ENCODE measurements at regions not wholly inside any gene's neighbourhood (a gene's known extent, or its start where the extent isn't known, plus 50 kb on each side); places are given as distances from the start of the nearest gene placed in this dataset.

- no peak for DNase-seq
These were observed 240.0 kb upstream of the LARGE1 start for GRCh38 chr22:34160141-34160783.

DNA sequence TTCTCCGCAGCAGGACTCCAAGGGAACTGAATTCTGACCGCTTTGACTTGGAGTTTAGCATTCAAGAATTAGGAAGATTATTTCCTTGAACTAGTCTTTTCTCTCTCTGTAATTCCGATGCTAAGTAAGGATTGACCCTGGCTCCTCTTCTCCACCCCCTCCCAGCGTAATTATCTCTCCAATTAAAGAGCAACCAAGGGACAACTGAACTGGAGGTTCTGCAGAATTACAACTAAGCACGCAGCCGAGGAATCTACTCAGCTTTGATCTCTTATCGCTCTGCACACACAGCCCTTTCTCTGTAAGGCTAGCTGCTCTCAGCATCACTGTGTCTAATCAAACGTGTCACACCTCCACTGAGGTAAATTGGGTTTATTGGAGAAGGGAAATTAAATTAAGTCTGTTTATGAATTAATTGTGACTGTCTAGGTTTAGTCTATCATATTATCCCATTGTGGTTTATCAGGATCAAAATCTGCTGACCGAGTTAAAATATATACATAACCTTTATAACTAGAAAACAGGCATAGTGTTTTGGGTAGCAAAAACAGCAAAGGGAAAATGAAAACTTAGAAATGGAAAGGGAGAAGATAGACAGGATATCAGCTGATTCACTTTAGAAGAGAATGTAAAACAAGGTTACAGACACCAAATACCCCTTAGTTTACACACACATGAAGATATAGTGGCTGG, 241.3 kb upstream of the LARGE1 start:
- no peak for DNase-seq

- DNase-seq: no peak
These were observed 278.7 kb upstream of the LARGE1 start for GRCh38 chr22:34198976-34199375.

DNA sequence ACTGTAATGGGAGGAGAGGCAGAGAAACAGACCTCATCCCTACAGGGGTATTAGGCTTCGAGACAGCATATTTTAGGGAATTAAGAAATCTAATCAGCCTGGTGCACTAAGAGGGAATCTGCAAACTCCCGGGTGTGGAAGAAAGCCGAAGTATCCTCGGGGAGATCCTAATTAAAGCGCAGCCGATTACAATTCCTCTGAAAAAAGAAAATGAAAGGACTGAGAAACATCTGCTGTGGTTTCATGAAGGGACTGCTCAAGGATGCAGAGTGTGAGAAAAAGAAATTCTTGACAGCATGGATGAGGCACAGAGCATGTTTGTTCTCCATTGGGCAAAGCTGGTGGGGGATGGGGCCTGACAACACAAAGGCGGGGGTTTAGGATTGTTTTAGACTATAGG, 290.0 kb upstream of the LARGE1 start:
- DNase-seq: no peak

DNA sequence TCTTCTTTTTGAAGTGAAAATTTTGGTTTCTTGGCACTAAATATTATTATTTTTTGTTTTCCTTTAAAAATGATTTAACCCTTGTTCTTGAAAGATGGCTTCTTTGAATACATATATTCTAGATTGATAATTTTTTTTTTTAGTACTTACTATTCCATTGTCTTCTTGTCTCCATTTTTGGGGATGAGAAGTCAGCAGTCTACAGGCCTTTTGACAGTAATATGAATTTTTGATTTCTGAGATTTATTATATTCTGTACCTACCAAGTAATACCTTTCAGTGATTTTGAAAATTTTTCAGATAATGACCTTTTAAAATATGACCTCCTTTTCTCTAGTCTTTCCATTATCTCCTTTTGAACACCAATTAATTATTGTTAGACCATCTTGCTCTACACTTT, 294.1 kb upstream of the LARGE1 start:
- no peak for DNase-seq

DNA sequence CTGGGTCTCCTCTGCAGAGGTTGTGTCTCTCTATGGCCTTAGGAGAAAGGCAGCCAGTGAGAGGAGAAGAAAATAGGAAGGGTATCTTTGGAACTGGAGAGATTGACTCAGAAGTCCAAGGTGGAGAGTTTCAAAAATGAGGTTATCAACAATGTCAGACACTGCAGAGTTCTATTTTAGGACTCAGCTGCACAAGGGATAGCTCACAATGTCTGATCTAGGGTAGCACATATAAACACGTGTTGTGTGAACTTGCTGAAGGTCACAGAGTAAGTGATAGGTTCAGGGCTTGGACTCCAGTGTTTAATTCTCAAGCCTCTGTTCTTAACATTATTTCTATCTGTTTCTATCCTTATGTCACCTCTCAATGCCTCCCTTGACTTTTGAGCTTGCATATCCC, 305.0 kb upstream of the LARGE1 start:
- DNase-seq: no peak

- DNase-seq: no peak
These were observed 316.3 kb upstream of the LARGE1 start for GRCh38 chr22:34236527-34236926.

DNA sequence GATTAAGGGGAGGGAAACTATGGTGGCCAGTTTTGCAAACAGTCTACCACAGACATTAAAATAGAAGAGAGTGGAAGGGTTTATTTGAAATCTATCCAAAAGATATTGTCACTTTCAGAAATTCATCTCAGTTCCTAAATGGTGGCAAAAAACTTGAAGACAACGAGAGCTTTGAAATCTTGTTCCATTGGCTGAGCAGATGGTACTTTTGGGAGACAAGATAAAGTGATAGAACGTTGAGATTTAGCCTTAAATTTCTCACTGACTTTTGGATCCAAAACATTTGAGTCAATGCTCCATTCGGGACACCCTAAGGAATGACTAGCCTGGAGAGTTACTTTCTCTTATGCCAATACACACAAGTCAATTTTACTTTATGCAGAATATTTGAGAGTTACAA, 319.1 kb upstream of the LARGE1 start:
- no peak for DNase-seq

DNA sequence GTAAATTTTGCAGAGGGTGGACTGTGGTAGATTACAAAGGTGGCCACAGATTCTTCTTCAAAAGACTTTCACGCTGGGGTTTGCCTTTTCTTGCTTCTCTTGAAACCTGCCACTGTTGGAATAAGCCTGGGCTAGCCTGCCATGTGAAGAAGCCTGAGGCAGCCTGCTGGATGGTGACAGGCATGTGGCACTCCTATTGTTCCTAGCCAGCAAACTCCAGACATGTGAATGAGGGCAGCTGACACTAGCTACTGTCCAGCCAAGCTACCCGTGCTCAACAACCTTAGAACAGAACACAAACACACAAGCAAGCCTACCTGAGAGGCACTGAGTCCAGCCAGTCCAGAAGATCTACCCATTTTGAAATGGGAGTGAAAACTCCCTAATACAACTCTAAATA, 322.7 kb upstream of the LARGE1 start:
- no peak for DNase-seq

GRCh38 chr22:34255042-34255441, 334.8 kb upstream of the LARGE1 start:
- no peak for DNase-seq

- DNase-seq: no peak
These were observed 357.8 kb upstream of the LARGE1 start for GRCh38 chr22:34278121-34278520.

- no peak for DNase-seq
These were observed 361.5 kb upstream of the LARGE1 start for GRCh38 chr22:34281738-34282137.

GRCh38 chr22:34283844-34284243, 363.6 kb upstream of the LARGE1 start:
- no peak for DNase-seq

GRCh38 chr22:34293324-34293723, 373.0 kb upstream of the LARGE1 start:
- no peak for DNase-seq

DNA sequence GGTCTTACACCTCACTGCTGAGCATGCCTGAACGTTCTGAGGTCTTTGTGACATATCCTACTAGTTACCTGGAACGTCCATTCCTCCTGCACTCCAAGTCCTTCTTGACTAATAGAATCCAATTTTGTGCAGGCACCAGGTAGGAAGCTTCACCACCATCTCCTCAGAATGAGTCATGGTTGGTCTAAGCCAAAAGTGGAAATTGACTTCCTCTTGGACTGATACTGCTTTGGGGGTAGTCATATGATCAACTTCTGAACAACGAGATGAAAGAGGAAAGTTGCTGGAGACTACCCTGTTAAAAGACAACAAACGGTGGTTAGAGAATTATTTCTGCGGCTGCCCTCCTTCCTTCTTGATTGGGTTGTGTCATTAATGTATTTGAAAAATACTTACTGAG, 374.2 kb upstream of the LARGE1 start:
- no peak for DNase-seq

GRCh38 chr22:34294986-34295385, 374.7 kb upstream of the LARGE1 start:
- DNase-seq: no peak

DNA sequence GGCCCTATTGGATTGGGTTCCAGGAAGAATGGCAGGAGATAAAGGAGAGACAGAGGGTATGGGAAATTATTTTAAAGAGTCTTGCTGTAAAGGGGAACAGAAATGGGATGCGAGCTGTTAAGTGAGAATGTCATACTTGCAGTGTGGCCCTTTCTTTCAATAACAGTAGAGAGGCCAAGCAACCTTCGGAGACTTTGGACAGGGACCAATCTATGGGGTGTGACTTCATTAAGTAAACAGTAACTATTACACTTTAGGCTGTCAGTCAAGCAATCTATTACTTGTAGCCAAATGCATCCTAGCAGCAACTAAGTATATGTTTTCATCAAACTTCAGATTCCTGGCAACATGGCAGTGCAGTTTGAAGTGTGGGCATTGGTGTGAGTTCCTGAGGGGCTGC, 376.2 kb upstream of the LARGE1 start:
- no peak for DNase-seq

GRCh38 chr22:34297536-34298120, 377.4 kb upstream of the LARGE1 start:
- DNase-seq: no peak

GRCh38 chr22:34299496-34299895, 379.2 kb upstream of the LARGE1 start:
- no peak for DNase-seq

- DNase-seq: no peak
These were observed 381.3 kb upstream of the LARGE1 start for GRCh38 chr22:34301569-34301968.

- no peak for DNase-seq
These were observed 383.4 kb upstream of the LARGE1 start for GRCh38 chr22:34303656-34304055.

GRCh38 chr22:34306361-34306760, 386.1 kb upstream of the LARGE1 start:
- DNase-seq: no peak

DNA sequence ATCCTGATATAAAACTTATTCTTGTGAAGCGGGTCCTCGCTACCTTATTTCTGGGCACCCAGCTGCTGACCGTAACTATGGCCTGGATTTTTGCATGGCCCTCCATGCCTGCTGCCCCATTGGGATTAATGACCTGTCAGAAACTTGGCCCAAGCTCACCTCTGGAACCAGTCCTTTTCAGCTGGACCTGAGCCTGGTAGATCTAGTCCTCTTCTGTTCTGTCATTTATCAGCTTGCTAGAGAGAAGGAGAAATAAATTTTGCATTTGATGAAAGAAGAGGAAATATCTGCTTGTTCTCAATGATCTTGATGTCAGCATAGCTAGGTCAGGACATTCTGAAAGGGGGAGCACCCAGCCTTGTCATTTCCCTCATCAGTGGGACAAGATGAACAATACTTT, 387.8 kb upstream of the LARGE1 start:
- DNase-seq: no peak

DNA sequence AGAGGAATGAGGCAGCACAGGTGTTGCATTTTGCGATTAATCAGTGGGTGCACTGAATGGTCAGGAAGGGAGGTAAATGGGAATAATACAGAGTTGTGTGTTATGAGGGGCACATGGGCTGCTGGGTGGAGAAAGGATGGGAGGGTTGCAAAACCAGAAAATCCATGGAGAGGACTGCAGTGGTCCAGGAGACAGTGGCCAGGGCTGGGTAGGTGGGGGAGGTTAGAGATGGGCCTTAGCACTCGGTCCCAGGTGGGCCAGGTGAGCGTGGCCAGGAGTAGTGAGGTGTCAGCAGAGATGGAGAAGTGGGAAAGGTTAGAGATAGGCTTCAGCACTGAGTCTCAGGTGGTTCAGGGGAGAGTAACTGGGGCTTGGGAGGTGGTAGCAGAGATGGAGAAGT, 399.1 kb upstream of the LARGE1 start:
- DNase-seq: no peak

DNA sequence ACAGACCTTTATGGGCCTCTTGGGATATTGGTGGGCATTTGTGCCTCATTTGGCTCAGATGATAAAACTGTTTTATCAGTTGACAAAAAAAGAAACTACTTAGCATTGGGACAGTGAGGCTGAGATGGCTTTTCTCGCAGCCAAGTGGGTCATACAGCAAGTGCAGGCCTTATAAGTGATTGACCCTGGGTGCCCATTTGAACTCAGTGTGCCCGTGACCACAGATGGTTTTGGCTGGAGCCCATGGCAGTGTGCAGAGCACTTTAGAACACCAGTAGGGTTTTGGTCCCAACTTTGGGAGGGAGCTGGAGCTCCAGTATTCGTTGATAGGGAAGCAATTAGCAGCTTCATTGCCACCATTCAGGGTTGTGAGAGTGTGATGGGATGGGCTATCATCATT, 404.5 kb upstream of the LARGE1 start:
- DNase-seq: no peak
